VCaP (cell line): ENCODE measurements at regions not wholly inside any gene's neighbourhood (a gene's known extent, or its start where the extent isn't known, plus 50 kb on each side); places are given as distances from the start of the nearest gene placed in this dataset.
"Not testable (repeated sequence)": the region's sequence is repeated elsewhere in the genome, so short reads cannot be mapped to it uniquely, and the experiment has no call there.

Experiments
- H3K27ac ChIP-seq: fragments of 450-650 bp; 2 replicates; pipeline ENCODE4 v1.5.1; 2017
- CTCF ChIP-seq: fragments of 450-650 bp; conservative IDR thresholded peaks from 2 replicates; pipeline ENCODE4 v1.5.1; 2017; ENCODE audit warnings: mild to moderate bottlenecking, moderate library complexity

DNA sequence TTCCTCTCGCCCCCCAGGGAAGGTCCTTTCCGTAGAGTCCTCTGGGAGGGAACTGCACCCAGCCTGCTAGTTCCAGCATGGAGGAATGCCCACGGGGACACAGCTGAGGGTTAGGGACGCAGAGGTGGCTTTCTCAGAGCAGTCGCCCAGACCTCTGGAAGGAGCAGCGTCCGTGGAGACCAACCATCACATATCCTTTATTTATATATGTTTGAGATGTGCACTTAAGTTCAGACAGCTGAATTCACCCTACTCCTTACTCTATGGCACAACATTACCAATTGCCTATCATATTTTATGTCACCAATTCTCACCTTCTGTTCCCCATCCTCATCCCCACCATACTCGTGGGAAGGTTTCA, 305.6 kb upstream of the DIO3 start:
- H3K27ac ChIP-seq: no peak overlapping the region
- TF ChIP-seq CTCF: no peak

DNA sequence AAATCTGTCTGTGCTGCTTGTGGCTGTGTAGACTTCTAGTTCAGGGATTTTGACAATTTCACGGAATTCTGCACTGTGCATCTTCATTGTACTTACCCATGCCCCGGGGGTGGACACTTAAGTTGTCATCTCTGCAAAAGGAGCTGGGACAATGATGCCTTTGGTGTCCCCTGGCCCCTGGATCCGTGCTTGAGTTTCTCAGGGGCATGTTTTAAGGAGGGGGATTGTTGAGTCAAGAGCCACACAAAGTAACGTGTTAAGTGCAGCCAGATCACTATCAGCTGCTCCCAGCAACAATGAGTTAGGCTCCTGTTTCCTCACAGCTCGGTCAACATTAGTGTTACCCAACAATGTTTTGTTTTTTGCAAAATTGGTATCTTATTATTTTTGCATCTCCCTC, 305.0 kb upstream of the DIO3 start:
- H3K27ac ChIP-seq: no peak overlapping the region
- TF ChIP-seq CTCF: no peak

DNA sequence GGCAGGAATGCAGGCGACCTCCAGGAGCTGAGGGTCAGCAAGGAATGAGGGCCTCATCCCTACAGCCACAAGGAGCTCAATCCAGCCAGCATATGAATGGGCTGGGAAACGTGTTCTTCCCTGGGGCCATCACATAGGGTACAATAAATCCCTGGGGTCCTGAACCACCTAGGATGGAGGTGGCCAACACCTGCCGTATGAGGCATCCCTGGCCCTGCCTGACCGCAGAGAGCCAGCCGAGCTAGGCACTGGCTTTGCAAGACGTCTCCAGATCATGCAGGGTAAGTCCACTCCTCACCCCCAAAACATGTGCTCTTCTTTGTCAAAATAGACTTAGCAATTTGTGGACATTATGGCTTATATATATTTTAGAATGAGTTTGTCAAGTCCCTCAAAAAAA, 303.7 kb upstream of the DIO3 start:
- no peak overlapping the region for H3K27ac ChIP-seq
- TF ChIP-seq CTCF: no peak

GRCh38 chr14:101259748-101260147, 301.5 kb upstream of the DIO3 start:
- no peak overlapping the region for H3K27ac ChIP-seq
- no peak for TF ChIP-seq CTCF

GRCh38 chr14:101266441-101266840, 294.9 kb upstream of the DIO3 start:
- not testable (repeated sequence) for H3K27ac ChIP-seq

- no peak overlapping the region for H3K27ac ChIP-seq
- TF ChIP-seq CTCF: no peak
These were observed 288.2 kb upstream of the DIO3 start for GRCh38 chr14:101273091-101273490.

- H3K27ac ChIP-seq: no peak overlapping the region
- no peak for TF ChIP-seq CTCF
These were observed 284.8 kb upstream of the DIO3 start for GRCh38 chr14:101276309-101277091.

GRCh38 chr14:101282418-101282817, 278.9 kb upstream of the DIO3 start:
- TF ChIP-seq CTCF: no peak
- H3K27ac ChIP-seq: no peak overlapping the region
